Motor neuron (in vitro differentiated cells): ENCODE measurements at regions not wholly inside any gene's neighbourhood (a gene's known extent, or its start where the extent isn't known, plus 50 kb on each side); places are given as distances from the start of the nearest gene placed in this dataset.
A peak's percentile ranks its signal among the peaks of the same experiment; 100 is the strongest.

ENCODE experiments used
- ATAC-seq, 8 experiments: fragments of 200-7000 bp; cut with Tn5 transposase; replicated peaks in 6 of 8; 2 replicates each; pipeline ENCODE4 v1.8.0; 2021; ENCODE audit warnings: mild to moderate bottlenecking in 8 of 8, moderate library complexity in 8 of 8
- H3K27ac ChIP-seq, 2 donors: fragments of 250-450 bp; sonication (Bioruptor Pico); 2 replicates each; pipeline ENCODE4 v1.9.0; 2021; ENCODE audit warnings: antibody characterized with exemption in 2 of 2, mild to moderate bottlenecking in 2 of 2, moderate library complexity in 1 of 2
- H3K4me1 ChIP-seq, 2 donors: fragments of 250-450 bp; sonication (Bioruptor Pico); replicated peaks in 1 of 2; 2 replicates each; pipeline ENCODE4 v1.6.1; 2021; ENCODE audit warnings: antibody characterized with exemption in 2 of 2, mild to moderate bottlenecking in 2 of 2, moderate library complexity in 1 of 2
- H3K4me3 ChIP-seq, 5 donors: fragments of 250-450 bp; sonication (Bioruptor Pico); 2 replicates each; pipeline ENCODE4 v1.9.0; 2021; ENCODE audit warnings: antibody characterized with exemption in 5 of 5, mild to moderate bottlenecking in 5 of 5, moderate library complexity in 4 of 5
- WGBS, 10 experiments: fragments of 450-650 bp; shearing (Covaris generic); methylation state at CpG; one replicate each; pipeline ENCODE4 v1.0.0; 2022; 5-methylcytosine and 5-hydroxymethylcytosine counted together
- in situ Hi-C, 9 experiments: fragments of 400-800 bp; cut with MboI; loops; one replicate each; pipeline ENCODE4 v1.15.0; 2021; ENCODE audit warnings: low sequenced_read_pairs in 9 of 9, low pct_unique_long_range_greater_than_20kb in 2 of 9; ENCODE audit not compliant: unreplicated experiment in 9 of 9

GRCh38 chr3:72160351-72160750 lies 375.4 kb upstream of the PROK2 start:
- in situ Hi-C loops = no loop called here
- Histone ChIP-seq H3K27ac (no peak overlapping the region), H3K4me1 (peaks cover 11 to 24% of the 10 kb centered on the region in 2 donors), H3K4me3 (no peak overlapping the region)
- ATAC-seq = no peak
- WGBS, 10 experiments = 40 to 100% (median 61%) methylated on average over 1 to 5 of the region's 5 CpGs; no CpG with 5 or more reads in 2 of the 10 experiments

- in situ Hi-C loops = no loop called here
- Histone ChIP-seq H3K27ac (no peak overlapping the region), H3K4me3 (no peak overlapping the region), H3K4me1 (peaks cover 15 to 30% of the 10 kb centered on the region in 2 donors)
- no peak for ATAC-seq
- WGBS, 10 experiments = 86 to 100% (median 100%) methylated on average over 1 to 2 of the region's 2 CpGs; no CpG with 5 or more reads in 5 of the 10 experiments
Measured at GRCh38 chr3:72159487-72159886, 374.5 kb upstream of the PROK2 start.

- WGBS, 10 experiments = 73 to 100% (median 86%) methylated on average over 4 to 13 of the region's 15 CpGs; no CpG with 5 or more reads in 4 of the 10 experiments
- in situ Hi-C loops = no loop called here
- Histone ChIP-seq H3K4me3 (no peak overlapping the region), H3K27ac (no peak overlapping the region), H3K4me1 (peaks cover 15 to 30% of the 10 kb centered on the region in 2 donors)
- no peak for ATAC-seq
Measured at GRCh38 chr3:72158639-72159326, 373.8 kb upstream of the PROK2 start.

GRCh38 chr3:72157748-72158638 lies 373.0 kb upstream of the PROK2 start:
- ATAC-seq = no peak
- in situ Hi-C loops = no loop called here
- WGBS, 10 experiments = 20 to 100% (median 87%) methylated on average over 1 to 4 of the region's 7 CpGs; no CpG with 5 or more reads in 3 of the 10 experiments
- Histone ChIP-seq H3K4me3 (no peak overlapping the region), H3K27ac (no peak overlapping the region), H3K4me1 (peaks cover 15 to 35% of the 10 kb centered on the region in 2 donors)

GRCh38 chr3:72155391-72156064 lies 370.6 kb upstream of the PROK2 start:
- in situ Hi-C loops = no loop called here
- peak; percentile 30 to 87 (median 80) for ATAC-seq
- Histone ChIP-seq H3K4me1 (peaks cover 21 to 39% of the 10 kb centered on the region in 2 donors), H3K4me3 (no peak overlapping the region), H3K27ac (peak overlapping the region; percentile 3 to 53)
- 2 to 67% (median 45%) methylated on average over 1 to 8 of the region's 12 CpGs; no CpG with 5 or more reads in 1 of the 10 experiments for WGBS, 10 experiments

GRCh38 chr3:72154391-72155335 lies 369.7 kb upstream of the PROK2 start:
- Histone ChIP-seq H3K4me3 (no peak overlapping the region), H3K27ac (peak overlapping the region in 1 of 2 donors; percentile 53), H3K4me1 (peaks cover 21 to 35% of the 10 kb centered on the region in 2 donors)
- ATAC-seq = no peak
- in situ Hi-C loops = no loop called here
- WGBS, 10 experiments = 75 to 100% (median 97%) methylated on average over 1 to 3 of the region's 4 CpGs; no CpG with 5 or more reads in 4 of the 10 experiments

- Histone ChIP-seq H3K27ac (peak overlapping the region in 1 of 2 donors; percentile 98), H3K4me3 (peak overlapping the region in 1 of 5 donors; percentile 26), H3K4me1 (peaks cover 21 to 35% of the 10 kb centered on the region in 2 donors)
- in situ Hi-C loops = no loop called here
- ATAC-seq = no peak
- WGBS, 10 experiments = 67 to 100% (median 88%) methylated on average over 1 to 5 of the region's 6 CpGs; no CpG with 5 or more reads in 1 of the 10 experiments
Measured at GRCh38 chr3:72153477-72154314, 368.7 kb upstream of the PROK2 start.

GRCh38 chr3:72152551-72153476 lies 367.9 kb upstream of the PROK2 start:
- Histone ChIP-seq H3K27ac (peak overlapping the region; percentile 94 to 98), H3K4me3 (peak overlapping the region; percentile 11 to 26 (median 20)), H3K4me1 (peaks cover 21 to 35% of the 10 kb centered on the region in 2 donors)
- in situ Hi-C loops = no loop called here
- WGBS, 10 experiments = 4 to 42% (median 15%) methylated on average over 1 to 16 of the region's 21 CpGs
- peak; percentile 26 to 85 (median 77) for ATAC-seq

GRCh38 chr3:72151465-72152238 lies 366.7 kb upstream of the PROK2 start:
- Histone ChIP-seq H3K4me1 (peaks cover 21 to 35% of the 10 kb centered on the region in 2 donors), H3K27ac (peak overlapping the region; percentile 94 to 98), H3K4me3 (no peak overlapping the region)
- in situ Hi-C loops = no loop called here
- ATAC-seq = peak in 1 of 8 experiments; percentile 6
- WGBS, 10 experiments = 40 to 100% (median 98%) methylated on average over 1 to 7 of the region's 9 CpGs; no CpG with 5 or more reads in 1 of the 10 experiments
